Activated naive CD4-positive, alpha-beta T cell treated with anti-CD3 and anti-CD28 coated beads, Interleukin-2, amount 50 U/mL, for 24 hours (primary cell): ENCODE measurements at regions not wholly inside any gene's neighbourhood (a gene's known extent, or its start where the extent isn't known, plus 50 kb on each side); places are given as distances from the start of the nearest gene placed in this dataset.
"Not testable (repeated sequence)": the region's sequence is repeated elsewhere in the genome, so short reads cannot be mapped to it uniquely, and the experiment has no call there.

Experiments
- H3K27ac Mint-ChIP-seq: one replicate; pipeline ENCODE4 v1.8.0; 2021; ENCODE audit warnings: mild to moderate bottlenecking, mixed read lengths
- H3K27me3 Mint-ChIP-seq: one replicate; pipeline ENCODE4 v1.8.0; 2021; ENCODE audit warnings: mixed read lengths
- H3K36me3 Mint-ChIP-seq: one replicate; pipeline ENCODE4 v1.8.0; 2021; ENCODE audit warnings: mixed read lengths
- H3K4me1 Mint-ChIP-seq: one replicate; pipeline ENCODE4 v1.8.0; 2021; ENCODE audit warnings: mixed read lengths
- H3K4me3 Mint-ChIP-seq: one replicate; pipeline ENCODE4 v1.8.0; 2021; ENCODE audit warnings: mild to moderate bottlenecking, mixed read lengths
- H3K9me3 Mint-ChIP-seq: one replicate; pipeline ENCODE4 v1.8.0; 2021; ENCODE audit warnings: mixed read lengths

GRCh38 chr6:90894285-90895130, 307.6 kb upstream of the MAP3K7 start:
- H3K27me3 Mint-ChIP-seq, result peaks cover 9% of the 10 kb centered on the region
- H3K4me3 Mint-ChIP-seq, result no peak overlapping the region
- H3K9me3 Mint-ChIP-seq, result no peaks in the 10 kb centered on the region
- H3K27ac Mint-ChIP-seq, result no peak overlapping the region
- H3K4me1 Mint-ChIP-seq, result no peaks in the 10 kb centered on the region
- H3K36me3 Mint-ChIP-seq, result no peaks in the 10 kb centered on the region

- Mint-ChIP-seq H3K4me1 (no peaks in the 10 kb centered on the region), H3K9me3 (no peaks in the 10 kb centered on the region), H3K27me3 (peaks cover 11% of the 10 kb centered on the region), H3K4me3 (no peak overlapping the region), H3K27ac (no peak overlapping the region), H3K36me3 (no peaks in the 10 kb centered on the region)
These were observed 306.5 kb upstream of the MAP3K7 start for GRCh38 chr6:90893400-90893799.

GRCh38 chr6:90892271-90892670, 305.4 kb upstream of the MAP3K7 start:
- Mint-ChIP-seq H3K9me3 (no peaks in the 10 kb centered on the region), H3K27ac (no peak overlapping the region), H3K4me1 (no peaks in the 10 kb centered on the region), H3K27me3 (peaks cover 16% of the 10 kb centered on the region), H3K4me3 (no peak overlapping the region), H3K36me3 (no peaks in the 10 kb centered on the region)

DNA sequence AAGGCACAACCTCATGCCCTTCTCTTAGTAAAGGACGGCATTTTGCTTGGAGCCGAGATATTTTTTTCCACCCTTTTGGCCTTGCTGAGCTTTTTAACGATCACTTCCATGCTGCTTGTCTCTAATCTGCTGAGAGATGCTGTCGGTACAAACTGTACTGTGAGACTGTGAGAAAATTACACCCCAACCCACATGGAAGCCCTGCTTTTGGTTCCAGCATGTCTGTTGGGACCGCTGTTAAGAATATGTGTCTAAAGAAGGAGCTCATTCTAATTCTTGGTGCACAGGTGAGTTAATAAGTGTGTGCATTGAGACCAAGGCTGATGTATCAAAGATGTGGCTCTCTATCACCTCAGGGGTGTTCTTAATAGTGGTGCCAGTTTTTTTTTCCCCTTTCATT, 304.5 kb upstream of the MAP3K7 start:
- H3K36me3 Mint-ChIP-seq, result no peaks in the 10 kb centered on the region
- H3K4me3 Mint-ChIP-seq, result no peak overlapping the region
- H3K27me3 Mint-ChIP-seq, result peaks cover 16% of the 10 kb centered on the region
- H3K27ac Mint-ChIP-seq, result no peak overlapping the region
- H3K9me3 Mint-ChIP-seq, result no peaks in the 10 kb centered on the region
- H3K4me1 Mint-ChIP-seq, result no peaks in the 10 kb centered on the region

GRCh38 chr6:90890683-90891330, 303.9 kb upstream of the MAP3K7 start:
- H3K9me3 Mint-ChIP-seq, result no peaks in the 10 kb centered on the region
- H3K27ac Mint-ChIP-seq, result no peak overlapping the region
- no peak overlapping the region for H3K4me3 Mint-ChIP-seq
- no peaks in the 10 kb centered on the region for H3K36me3 Mint-ChIP-seq
- peaks cover 16% of the 10 kb centered on the region for H3K27me3 Mint-ChIP-seq
- H3K4me1 Mint-ChIP-seq, result no peaks in the 10 kb centered on the region

- Mint-ChIP-seq H3K4me1 (no peaks in the 10 kb centered on the region), H3K4me3 (no peak overlapping the region)
These were observed 300.9 kb upstream of the MAP3K7 start for GRCh38 chr6:90887764-90888163.

DNA sequence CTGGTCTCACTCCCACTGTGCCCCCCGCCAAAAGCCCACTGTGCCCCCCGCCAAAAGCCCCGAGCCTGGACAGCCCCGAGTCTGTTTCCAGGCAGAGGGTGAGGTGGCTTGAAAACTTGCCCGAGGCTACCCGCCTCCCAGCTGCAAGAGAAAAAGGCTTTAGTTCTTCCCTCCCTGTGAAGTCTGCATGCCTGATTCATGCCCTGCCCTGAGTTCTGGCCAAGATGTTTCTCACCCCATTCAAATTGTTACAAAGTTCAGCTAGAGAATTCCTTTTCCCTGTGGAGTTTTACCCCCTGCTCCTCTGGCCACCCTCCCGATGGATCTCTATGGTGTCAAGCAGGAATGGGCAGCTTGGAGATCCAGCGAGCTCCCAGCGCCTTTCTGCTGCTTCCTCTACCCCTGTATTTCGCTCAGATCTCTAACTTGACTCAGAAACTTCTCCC, 298.8 kb upstream of the MAP3K7 start:
- no peaks in the 10 kb centered on the region for H3K4me1 Mint-ChIP-seq
- no peak overlapping the region for H3K4me3 Mint-ChIP-seq
- H3K27ac Mint-ChIP-seq, result no peak overlapping the region
- peaks cover 11% of the 10 kb centered on the region for H3K27me3 Mint-ChIP-seq
- H3K36me3 Mint-ChIP-seq, result no peaks in the 10 kb centered on the region
- H3K9me3 Mint-ChIP-seq, result peaks cover 18% of the 10 kb centered on the region

More at GRCh38 chr6:90887764-90888163, 300.9 kb upstream of the MAP3K7 start:
- Mint-ChIP-seq H3K27me3 (peaks cover 13% of the 10 kb centered on the region), H3K36me3 (no peaks in the 10 kb centered on the region), H3K27ac (no peak overlapping the region), H3K9me3 (peaks cover 14% of the 10 kb centered on the region)

GRCh38 chr6:90885137-90885536, 298.3 kb upstream of the MAP3K7 start:
- Mint-ChIP-seq H3K9me3 (peaks cover 18% of the 10 kb centered on the region), H3K27me3 (peaks cover 11% of the 10 kb centered on the region)
- not testable (repeated sequence) for H3K4me1 Mint-ChIP-seq, H3K27ac Mint-ChIP-seq, H3K4me3 Mint-ChIP-seq, H3K36me3 Mint-ChIP-seq

- H3K4me1 Mint-ChIP-seq, result no peaks in the 10 kb centered on the region
- H3K27ac Mint-ChIP-seq, result no peak overlapping the region
- peaks cover 4% of the 10 kb centered on the region for H3K27me3 Mint-ChIP-seq
- H3K36me3 Mint-ChIP-seq, result no peaks in the 10 kb centered on the region
- H3K4me3 Mint-ChIP-seq, result no peak overlapping the region
- H3K9me3 Mint-ChIP-seq, result peaks cover 2% of the 10 kb centered on the region
These were observed 290.7 kb upstream of the MAP3K7 start for GRCh38 chr6:90877616-90878015.

DNA sequence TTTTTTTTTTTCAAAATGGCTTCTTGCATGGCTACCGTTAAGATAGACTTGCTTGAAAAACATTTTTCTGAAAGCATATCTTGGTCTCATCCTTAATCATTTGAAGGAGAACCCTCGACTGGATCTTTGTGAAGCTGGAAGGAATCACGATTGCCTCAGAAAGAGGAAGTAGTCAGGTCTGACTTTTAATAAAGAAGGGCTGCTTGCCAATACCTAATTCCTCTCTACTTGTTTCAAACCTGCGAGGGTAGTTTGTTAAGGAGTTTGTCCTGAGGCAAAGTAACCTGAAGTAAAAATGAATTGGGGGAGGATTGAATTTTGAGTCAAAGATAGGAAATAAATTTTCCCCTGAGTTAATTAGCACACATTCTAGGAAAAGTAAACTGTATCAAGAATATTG, 288.1 kb upstream of the MAP3K7 start:
- H3K4me1 Mint-ChIP-seq, result no peaks in the 10 kb centered on the region
- H3K36me3 Mint-ChIP-seq, result no peaks in the 10 kb centered on the region
- no peaks in the 10 kb centered on the region for H3K9me3 Mint-ChIP-seq
- no peak overlapping the region for H3K27ac Mint-ChIP-seq
- no peak overlapping the region for H3K4me3 Mint-ChIP-seq
- peaks cover 13% of the 10 kb centered on the region for H3K27me3 Mint-ChIP-seq

- no peak overlapping the region for H3K27ac Mint-ChIP-seq
- peaks cover 13% of the 10 kb centered on the region for H3K27me3 Mint-ChIP-seq
- H3K36me3 Mint-ChIP-seq, result no peaks in the 10 kb centered on the region
- no peak overlapping the region for H3K4me3 Mint-ChIP-seq
- H3K9me3 Mint-ChIP-seq, result peaks cover 5% of the 10 kb centered on the region
- no peaks in the 10 kb centered on the region for H3K4me1 Mint-ChIP-seq
These were observed 286.1 kb upstream of the MAP3K7 start for GRCh38 chr6:90872981-90873380.

GRCh38 chr6:90870561-90870960, 283.7 kb upstream of the MAP3K7 start:
- H3K36me3 Mint-ChIP-seq, result no peaks in the 10 kb centered on the region
- H3K4me1 Mint-ChIP-seq, result no peaks in the 10 kb centered on the region
- H3K4me3 Mint-ChIP-seq, result no peak overlapping the region
- no peak overlapping the region for H3K27ac Mint-ChIP-seq
- H3K9me3 Mint-ChIP-seq, result peaks cover 5% of the 10 kb centered on the region
- peaks cover 11% of the 10 kb centered on the region for H3K27me3 Mint-ChIP-seq

DNA sequence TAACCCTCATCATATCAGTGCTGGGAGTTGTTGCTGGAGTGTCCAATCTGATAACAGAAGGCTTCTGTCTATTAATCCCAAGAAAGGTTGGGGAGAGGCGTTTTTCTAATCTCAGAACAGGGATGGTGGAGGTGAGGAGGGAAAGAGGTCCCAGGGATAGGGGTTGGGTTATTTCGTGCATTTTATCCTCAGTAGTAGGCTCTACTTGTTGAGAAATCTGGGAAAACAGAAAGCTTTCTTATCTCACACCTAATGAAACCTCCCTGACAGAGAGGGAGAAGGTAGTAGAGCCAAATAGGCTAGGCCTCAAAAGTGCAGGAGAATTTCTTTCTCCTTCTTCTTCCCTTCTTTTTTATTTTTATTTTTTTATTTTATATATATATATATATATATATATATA, 281.8 kb upstream of the MAP3K7 start:
- H3K27me3 Mint-ChIP-seq, result peaks cover 11% of the 10 kb centered on the region
- H3K27ac Mint-ChIP-seq, result no peak overlapping the region
- peaks cover 5% of the 10 kb centered on the region for H3K9me3 Mint-ChIP-seq
- H3K4me3 Mint-ChIP-seq, result no peak overlapping the region
- H3K4me1 Mint-ChIP-seq, result no peaks in the 10 kb centered on the region
- H3K36me3 Mint-ChIP-seq, result no peaks in the 10 kb centered on the region

DNA sequence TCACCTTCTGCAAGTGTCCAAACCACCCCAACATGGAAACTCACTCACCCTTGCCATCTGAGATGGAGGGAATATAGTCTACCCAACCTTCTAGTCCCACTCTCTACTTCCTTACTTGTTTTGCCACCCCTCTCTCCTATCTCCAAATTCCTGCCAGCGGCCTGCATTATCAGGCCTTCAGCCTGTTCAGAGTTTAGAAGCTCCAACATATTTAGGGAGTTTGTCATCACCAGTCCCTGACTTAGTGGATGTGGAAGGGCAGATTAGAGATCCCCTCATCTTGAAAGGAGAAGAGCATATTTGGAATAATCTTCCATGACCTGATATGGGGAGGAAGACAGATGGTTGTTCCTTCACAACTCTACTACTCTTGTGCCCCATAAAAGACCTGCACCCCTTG, 281.4 kb upstream of the MAP3K7 start:
- Mint-ChIP-seq H3K27me3 (peaks cover 11% of the 10 kb centered on the region), H3K4me3 (no peak overlapping the region), H3K9me3 (peaks cover 5% of the 10 kb centered on the region), H3K36me3 (no peaks in the 10 kb centered on the region), H3K27ac (no peak overlapping the region), H3K4me1 (no peaks in the 10 kb centered on the region)

DNA sequence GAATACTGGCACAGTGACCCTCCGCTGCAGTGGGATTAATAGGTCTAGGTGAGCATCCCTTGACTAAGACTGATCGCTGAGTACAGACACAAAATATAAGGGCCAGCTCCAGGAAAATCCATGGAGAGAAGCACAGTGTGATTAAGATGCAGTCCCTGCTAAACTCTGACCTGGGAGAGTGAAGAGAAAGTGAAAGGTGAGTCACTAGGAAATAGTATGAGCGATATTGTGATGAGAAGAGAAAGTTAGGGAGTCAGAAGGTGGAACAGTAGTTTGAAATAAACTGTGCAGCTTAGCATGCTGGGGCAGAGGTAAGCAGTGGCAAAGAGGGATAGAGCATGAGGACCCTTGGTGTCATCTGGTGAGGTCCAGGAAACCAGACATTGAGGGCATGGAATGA, 278.6 kb upstream of the MAP3K7 start:
- H3K4me3 Mint-ChIP-seq, result no peak overlapping the region
- H3K4me1 Mint-ChIP-seq, result peaks cover 3% of the 10 kb centered on the region
- H3K27ac Mint-ChIP-seq, result no peak overlapping the region
- H3K27me3 Mint-ChIP-seq, result peaks cover 1% of the 10 kb centered on the region
- H3K9me3 Mint-ChIP-seq, result peaks cover 5% of the 10 kb centered on the region
- no peaks in the 10 kb centered on the region for H3K36me3 Mint-ChIP-seq

- Mint-ChIP-seq H3K9me3 (no peaks in the 10 kb centered on the region), H3K36me3 (no peaks in the 10 kb centered on the region), H3K4me3 (no peak overlapping the region), H3K4me1 (peaks cover 3% of the 10 kb centered on the region), H3K27me3 (no peaks in the 10 kb centered on the region), H3K27ac (no peak overlapping the region)
These were observed 276.2 kb upstream of the MAP3K7 start for GRCh38 chr6:90863043-90863442.
